Cerebellar cortex (tissue), 1 donor: ENCODE measurements at regions not wholly inside any gene's neighbourhood (a gene's known extent, or its start where the extent isn't known, plus 50 kb on each side); places are given as distances from the start of the nearest gene placed in this dataset.
A peak's percentile ranks its signal among the peaks of the same experiment; 100 is the strongest.
"Not testable (repeated sequence)": the region's sequence is repeated elsewhere in the genome, so short reads cannot be mapped to it uniquely, and the experiment has no call there.

Source experiments
- DNase-seq: peaks from one replicate; pipeline ENCODE4 v3.0.0-alpha.2; 2015; ENCODE audit warnings: low spot score

DNA sequence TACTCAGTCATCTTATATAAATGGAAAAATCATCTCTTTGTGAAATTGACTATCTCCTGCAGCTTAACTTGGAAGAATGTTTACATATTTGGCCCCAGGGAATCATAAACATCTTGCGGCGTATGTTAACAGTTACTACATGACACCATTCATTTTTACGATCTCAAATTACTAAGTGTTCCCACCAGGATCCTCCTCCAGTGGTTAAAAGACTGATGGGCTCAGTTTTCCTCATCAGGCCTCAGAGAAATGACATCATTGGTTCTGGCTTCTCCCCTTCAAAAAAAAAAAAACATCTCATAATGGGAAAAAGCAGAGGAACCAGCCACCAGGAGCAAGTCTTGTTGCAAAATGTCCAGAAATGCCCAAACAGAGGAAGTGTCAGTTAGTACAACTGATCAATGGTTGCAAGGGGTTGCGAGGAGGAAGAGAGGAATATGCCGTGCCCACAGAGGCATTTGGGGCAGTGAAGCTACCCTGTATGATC, 70.5 kb upstream of the LIPC start:
- DNase-seq: no peak

DNA sequence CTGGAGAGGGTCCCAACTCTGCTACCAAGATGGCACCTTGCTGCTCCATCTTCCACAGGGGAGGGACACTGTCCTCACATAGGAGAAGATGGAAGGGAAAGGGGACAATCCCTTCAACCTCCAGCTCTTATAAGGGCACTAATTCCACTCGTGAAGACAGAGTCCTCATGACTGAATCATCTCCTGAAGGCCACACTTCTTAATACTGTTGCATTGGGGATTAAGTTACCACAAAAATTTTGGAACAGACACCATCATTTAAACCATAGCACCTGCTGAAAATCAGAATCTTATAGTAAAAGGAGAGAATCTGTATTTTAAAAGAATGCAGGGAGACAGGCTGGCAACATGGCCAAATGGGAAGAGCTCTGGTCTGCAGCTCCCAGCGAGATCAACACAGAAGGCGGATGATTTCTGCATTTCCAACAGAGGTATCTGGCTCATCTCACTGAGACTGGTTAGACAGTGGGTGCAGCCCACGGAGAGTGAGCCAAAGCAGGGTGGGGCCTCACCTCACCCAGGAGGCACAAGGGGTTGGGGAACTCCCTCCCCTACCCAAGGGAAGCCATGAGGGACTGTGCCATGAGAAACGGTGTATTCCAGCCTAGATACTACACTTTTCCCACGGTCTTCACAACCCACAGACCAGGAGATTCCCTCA, 69.4 kb upstream of the LIPC start:
- DNase-seq: no peak

DNA sequence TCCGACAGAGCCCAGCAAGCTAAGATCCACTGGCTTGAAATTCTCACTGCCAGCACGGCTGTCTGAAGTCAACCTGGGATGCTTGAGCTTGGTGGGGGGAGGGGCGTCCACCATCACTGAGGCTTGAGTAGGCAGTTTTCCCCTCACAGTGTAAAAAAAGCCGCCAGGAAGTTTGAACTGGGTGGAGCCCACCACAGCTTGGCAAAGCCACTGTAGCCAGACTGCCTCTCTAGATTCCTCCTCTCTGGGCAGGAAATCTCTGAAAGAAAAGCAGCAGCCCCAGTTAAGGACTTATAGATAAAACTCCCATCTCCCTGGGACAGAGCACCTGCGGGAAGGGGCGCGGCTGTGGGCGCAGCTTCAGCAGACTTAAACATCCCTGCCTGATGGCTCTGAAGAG, 68.7 kb upstream of the LIPC start:
- DNase-seq: not testable (repeated sequence)

DNA sequence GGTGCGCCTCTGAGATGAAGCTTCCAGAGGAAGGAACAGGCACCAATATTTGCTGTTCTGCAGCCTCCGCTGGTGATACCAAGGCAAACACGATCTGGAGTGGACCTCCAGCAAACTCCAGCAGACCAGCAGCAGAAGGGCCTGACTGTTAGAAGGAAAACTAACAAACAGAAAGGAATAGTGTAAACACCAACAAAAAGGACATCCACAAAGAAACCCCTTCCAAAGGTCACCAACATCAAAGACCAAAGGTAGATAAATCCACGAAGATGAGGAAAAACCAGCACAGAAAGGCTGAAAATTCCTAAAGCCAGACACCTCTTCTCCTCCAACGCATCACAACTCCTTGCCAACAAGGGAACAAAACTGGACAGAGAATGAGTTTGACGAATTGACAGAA, 68.1 kb upstream of the LIPC start:
- not testable (repeated sequence) for DNase-seq

DNA sequence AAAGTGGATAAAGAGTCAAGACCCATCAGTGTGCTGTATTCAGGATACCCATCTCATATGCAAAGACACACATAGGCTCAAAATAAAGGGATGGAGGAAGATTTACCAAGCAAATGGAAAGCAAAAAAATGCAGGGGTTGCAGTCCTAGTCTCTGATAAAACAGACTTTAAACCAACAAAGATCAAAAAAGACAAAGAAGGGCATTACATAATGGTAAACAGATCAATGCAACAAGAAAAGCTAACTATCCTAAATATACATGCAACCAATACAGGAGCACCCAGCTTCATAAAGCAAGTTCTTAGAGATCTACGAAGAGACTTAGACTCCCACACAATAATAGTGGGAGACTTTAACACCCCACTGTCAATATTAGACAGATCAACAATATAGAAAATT, 66.7 kb upstream of the LIPC start:
- not testable (repeated sequence) for DNase-seq

DNA sequence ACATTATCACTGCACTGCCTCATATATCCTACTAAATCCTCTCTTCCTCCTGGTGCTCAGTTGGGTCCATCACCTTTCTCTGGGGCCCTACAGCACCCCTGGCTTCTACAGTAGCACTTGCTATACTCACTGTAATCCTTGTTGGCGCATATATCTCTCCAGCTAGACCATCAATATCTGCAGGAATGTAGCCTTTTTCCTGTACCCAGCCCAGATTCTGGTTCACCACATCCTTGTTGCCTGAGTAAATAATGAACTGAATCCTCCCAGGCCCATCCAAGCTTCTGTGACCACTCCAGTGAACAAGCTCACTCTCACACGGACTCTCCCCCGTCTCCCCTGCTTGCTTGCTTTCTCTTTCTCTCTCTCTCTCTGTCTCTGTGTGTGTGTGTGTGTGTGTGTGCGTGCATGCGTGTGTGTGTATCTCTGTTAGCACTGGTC, 62.5 kb upstream of the LIPC start:
- DNase-seq: no peak

DNA sequence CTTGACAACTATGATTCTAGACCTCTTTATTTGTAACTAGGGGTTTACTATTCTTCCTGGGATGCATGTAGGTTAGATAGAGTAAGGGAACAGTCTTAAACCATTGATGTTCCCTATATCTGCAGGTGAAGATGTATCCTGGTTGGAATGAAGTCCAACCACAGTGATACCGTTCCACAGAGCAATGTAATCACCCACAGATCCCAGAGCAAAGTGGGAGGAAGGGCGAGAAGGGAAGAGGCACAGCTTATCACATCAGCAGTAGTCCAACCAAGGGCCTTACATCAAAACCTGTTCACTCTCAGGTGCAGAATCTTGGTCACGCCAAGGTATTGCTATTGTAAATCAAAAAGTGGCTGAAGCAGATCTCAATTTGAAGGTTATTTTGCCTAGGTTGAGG, 61.8 kb upstream of the LIPC start:
- no peak for DNase-seq

DNA sequence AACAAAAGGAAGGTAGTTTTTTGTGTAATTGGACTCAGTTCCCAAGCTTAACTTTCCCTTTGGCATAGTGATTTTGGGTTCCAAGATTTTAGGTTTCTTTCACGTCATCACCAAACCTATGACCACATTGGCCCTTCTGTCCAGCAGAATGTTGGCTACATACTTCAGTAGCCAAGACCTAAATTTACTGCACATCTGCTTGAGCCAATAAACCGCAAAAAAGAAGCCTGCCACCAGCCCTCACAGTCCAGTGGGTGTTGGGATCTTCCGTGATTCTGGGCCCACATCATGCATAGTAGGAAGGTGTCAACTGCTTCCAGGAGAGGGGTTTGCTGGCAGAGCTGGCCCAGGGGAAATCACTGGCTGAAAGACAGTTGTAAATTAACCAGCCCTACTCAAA, 57.6 kb upstream of the LIPC start:
- no peak for DNase-seq

DNA sequence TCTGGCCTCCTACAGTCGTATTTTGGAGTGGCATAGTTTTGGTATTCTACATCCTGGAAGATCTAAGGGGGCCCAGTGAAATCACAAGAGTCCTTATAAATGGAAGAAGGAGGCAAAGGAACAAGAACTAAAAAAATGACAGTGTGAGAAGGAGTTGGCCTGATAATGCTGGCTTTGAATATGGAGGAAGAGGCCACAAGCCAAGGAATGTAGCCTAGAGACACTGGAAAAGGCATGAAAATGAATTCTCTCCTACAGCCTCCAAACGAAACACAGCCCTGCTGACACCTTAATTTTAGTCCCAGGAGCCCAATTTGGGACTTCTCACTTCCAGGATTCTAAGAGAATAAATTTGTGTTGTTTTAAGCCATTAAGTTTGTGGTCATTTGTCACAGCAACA, 54.6 kb upstream of the LIPC start:
- no peak for DNase-seq

DNA sequence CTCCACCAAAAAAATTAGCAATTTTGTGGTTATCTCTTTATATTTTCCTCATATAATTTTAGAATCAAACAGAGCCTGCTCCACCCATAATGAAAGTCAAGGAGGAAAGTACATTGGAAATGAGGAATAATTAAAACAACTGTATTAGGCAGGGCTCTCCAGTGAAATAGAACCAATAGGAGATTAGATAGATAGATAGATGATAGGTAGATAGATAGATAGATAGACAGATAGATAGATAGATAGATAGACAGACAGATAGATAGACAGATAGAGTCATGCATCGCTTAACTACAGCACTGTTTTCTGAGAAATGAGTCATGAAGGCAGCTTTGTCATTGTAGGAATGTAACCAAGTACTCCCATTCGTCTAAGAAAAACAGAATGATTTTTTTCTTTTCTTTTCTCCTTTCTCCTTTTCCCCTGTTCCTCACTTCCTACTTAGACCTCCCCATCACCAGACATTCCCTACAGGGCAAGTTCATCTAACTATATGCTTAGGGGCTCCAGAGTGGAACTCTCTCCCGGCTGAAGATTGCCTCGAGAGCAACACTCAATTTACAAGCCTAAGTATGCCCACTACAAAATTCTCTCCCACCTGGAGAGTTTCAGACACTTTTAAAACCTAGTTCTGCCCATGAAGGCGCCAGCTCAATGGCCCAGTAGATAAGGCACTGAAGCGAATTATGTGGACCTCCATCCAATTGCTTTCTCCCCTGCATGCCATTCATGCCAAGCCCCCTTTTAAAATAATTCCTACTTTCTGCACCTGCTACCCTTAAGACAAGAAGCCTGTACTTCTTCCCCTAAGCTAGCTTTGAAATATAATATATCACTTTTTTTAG, 53.3 kb upstream of the LIPC start:
- DNase-seq: no peak

DNA sequence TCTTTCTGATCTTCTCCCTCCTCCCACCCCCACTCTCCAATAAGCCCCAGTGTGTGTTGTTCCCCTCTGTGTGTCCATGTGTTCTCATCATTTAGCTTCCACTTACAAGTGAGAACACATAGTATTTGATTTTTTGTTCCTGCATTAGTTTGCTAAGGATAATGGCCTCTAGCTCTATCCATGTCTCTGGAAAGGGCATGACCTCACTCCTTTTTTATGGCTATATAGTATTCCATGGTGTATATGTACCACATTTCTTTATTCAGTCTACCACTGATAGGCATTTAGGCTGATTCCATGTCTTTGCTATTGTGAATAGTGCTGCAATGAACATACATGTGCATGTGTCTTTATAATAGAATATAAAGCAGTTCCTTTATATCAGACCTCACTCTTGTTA, 52.3 kb upstream of the LIPC start:
- not testable (repeated sequence) for DNase-seq

DNA sequence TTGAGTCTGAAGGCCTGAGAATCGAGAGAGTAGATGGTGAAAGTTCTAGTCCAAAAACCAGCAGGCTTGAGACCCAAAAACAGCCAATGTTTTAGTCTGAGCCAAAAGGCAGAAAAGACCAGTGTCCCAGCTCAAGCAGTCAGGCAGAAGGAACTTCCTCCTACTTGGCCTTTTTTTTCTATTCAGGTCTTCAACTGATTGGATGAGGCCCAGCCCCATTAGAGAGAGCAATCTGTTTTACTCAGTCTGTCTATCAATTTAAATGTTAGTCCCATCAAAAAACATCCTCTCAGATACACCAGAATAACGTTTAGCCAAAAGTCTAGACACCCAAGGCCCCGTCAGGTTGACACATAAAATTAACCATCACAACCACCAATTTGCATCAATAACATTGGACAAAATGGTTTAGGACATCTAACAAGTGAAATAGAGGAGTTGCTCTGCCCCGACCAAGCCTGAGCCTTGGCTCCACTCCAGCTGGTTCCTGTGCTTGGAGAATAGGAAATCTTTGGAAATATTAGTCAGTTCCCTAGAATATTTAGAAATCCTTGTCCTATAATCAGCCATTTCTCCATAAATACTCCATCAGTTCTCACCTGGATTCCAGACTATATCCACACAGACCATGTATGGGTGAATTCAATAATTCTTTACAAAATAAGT, 51.4 kb upstream of the LIPC start:
- peak; percentile 85 for DNase-seq

DNA sequence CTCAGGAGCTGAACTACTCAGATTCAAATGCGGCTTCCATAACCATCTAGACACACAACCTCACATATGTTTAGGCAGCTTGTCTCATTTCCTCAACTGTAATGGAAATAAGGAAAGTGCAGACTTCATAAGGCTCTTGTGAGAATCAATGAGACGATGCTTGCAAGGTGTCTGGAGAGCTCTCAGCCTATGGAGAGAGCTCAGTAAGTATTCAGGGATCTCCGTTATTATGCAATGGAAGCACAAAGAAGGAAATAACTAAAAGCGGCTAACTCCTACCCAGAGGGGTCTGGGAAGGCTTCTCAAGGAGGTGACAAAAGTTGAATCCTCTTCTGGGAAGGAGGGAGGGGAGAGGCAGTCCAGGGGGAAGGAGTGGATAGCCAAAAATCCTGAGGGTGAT, 50.1 kb upstream of the LIPC start:
- no peak for DNase-seq
